NK-92 treated with Interleukin-12 subunit alpha and Interleukin-12 subunit beta, amount 100 ng/mL, for 24 hours (cell line): ENCODE measurements at regions not wholly inside any gene's neighbourhood (a gene's known extent, or its start where the extent isn't known, plus 50 kb on each side); places are given as distances from the start of the nearest gene placed in this dataset.
"Not testable (repeated sequence)": the region's sequence is repeated elsewhere in the genome, so short reads cannot be mapped to it uniquely, and the experiment has no call there.

Experiments
- DNase-seq: peaks from one replicate; lab custom pipeline; 2025; lab: John Stamatoyannopoulos, UW

DNA sequence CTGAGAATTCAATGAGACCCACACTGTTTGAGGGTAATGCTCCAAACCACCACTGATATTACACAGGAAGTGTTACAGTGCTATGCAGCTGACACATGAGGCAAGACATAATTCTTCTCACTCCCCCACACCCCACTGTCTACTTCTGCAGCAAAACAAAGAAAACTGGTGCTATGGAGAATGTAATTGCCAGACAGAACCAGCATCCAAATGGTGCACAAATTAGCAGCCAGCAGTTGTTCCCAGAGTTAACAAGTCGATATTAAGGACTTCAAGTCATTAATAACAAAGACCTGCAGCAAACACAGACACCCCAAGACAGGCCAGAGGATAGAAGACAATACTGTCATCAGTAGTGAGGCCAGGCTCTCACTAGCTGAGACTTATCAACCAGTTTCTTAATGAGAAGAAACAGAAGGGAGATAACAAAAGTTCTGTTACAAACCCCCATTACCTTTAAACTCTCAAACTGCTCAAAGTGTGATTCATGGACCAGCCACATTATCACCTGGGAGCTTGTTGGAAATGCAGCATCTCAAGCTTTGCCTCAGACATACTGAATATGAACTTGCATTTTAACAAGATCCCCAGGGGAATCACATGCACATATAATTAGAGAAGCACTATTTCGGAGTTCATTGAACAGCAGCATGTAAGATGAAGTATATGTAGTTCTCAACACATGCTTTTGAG lies 58.7 kb upstream of the FNDC3B start:
- peak; percentile 2 for DNase-seq

DNA sequence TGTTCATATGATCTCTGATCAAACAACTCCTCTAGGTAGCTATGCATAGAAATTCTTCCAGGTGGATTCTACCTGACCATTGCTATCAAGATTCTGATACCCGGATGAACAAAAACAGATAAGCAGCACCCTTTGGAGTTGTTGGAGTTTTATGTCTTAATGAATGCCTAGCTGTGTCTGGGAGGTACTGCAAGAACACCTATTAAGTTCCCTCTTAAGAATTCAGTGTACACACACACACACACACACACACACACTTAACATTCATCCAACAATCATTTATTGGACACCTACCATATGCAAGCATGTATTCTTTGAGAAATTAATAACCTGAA lies 58.1 kb upstream of the FNDC3B start:
- no peak for DNase-seq

DNA sequence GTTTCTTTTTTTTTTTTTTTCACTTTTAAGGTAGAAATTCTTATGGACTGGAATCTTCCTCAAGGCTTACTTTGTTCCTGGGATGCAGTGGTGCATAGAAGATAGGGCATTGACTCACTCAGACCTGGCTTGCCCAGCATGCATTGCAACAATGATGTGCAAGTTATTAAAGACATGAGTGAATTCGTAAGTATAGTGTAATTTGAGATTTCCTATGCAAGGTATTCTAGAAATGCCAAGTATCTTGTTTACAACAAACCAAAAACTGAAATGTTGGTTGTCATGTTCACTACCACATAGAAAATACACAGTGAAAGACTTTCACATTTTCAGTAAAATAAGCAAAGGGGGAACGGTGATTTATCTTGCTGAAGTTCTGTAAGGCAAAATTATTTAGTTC lies 56.5 kb upstream of the FNDC3B start:
- no peak for DNase-seq

DNA sequence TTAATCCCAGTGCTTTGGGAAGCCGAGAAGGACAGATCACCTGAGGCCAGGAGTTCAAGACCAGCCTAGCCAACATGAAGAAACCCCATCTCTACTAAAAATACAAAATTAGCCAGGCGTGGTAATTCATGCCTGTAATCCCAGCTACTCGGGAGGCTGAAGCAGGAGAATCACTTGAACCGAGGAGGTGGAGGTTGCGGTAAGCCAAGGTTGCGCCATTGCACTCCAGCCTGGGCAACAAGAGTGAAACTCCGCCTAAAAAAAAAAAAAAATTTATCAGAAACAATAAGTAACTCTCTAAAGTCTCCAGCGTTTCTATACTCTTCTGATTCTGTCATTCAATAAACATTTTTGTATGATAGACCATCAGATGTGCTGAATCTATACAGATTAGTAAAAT lies 55.7 kb upstream of the FNDC3B start:
- DNase-seq: not testable (repeated sequence)

DNA sequence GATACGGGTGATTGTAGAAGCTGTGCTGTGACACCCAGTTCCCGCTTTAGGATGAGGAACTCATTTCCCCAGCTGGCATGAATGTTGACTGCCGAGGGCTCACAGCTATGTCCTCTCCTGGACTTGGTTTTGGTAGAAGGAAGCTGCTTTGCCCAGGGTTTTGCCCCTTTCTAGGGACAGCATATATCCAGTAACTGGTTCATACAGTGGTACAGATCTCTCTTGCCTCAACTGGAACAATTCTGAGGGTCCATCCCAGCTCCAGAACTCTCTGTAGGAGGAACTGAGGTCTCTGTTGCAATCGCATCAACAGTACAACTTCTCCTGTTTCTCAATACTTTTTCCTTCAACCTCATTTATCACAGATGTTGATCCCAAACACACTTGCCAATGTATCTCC lies 54.5 kb upstream of the FNDC3B start:
- no peak for DNase-seq

DNA sequence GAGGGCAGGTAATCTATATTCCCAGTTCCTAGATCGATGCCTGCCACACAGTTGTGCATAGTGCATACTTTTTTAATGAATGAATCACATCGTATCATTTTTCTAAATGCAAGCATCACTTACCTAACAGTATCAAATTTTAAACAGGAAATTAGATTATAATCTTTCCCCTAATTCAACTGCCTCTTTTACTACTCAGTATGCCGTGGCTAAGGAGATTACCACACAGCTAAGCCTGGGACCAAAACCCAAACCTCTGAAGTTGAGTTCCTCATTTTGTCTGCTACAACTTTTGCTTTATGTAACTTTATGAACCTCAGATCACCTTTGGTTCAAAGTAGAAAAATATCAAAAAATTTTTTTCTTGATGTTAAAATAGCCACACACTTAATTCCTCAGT lies 53.2 kb upstream of the FNDC3B start:
- DNase-seq: no peak

DNA sequence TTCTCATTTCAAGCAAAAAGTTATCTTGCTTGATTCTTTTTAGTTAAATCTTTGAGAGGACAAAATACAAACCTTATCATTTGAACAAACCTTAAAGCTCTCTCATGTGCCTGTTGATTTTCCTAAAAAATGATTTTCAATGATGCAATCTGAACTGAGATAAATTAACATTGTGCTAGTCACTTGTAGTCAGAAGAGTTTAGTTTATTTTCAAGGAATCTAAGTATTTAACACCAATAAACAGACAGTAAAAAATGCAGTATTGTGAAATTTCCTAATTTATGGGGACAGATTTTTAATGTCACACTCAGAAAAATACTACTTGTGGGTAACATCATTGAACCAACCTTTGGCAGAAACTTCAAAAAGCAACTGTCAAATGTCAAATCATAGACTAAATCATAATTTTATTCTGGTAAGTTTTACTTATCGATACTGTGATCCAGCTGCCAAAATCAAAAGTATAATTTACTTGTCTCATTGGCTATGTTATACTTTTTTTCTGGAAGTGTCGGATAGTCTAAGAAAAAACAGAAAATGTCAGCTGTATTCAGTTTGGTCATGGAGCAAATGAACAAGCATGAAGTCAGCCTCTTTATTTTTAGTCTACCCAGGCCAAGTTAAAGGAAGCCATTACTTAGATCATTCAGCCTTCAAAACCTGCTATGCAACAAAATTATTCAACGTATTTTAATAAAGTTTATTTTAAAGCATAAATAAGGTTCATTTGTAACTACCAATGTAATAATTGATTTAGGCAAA lies 52.4 kb upstream of the FNDC3B start:
- no peak for DNase-seq
